Mucosa of stomach (tissue), 1 donor: ENCODE measurements at regions not wholly inside any gene's neighbourhood (a gene's known extent, or its start where the extent isn't known, plus 50 kb on each side); places are given as distances from the start of the nearest gene placed in this dataset.

ENCODE experiments used
- H3K27me3 ChIP-seq: one replicate; pipeline ENCODE4 v1.7.0; 2013; ENCODE audit warnings: mild to moderate bottlenecking, low read length; ENCODE audit not compliant: control insufficient read depth, insufficient read depth
- H3K36me3 ChIP-seq: one replicate; pipeline ENCODE4 v1.7.0; 2013; ENCODE audit warnings: low read length; ENCODE audit not compliant: control insufficient read depth, insufficient read depth
- H3K4me1 ChIP-seq: one replicate; pipeline ENCODE4 v1.7.0; 2013; ENCODE audit warnings: mild to moderate bottlenecking, low read length; ENCODE audit not compliant: control insufficient read depth, insufficient read depth
- H3K4me3 ChIP-seq: one replicate; pipeline ENCODE4 v1.7.0; 2013; ENCODE audit warnings: low read length
- H3K9ac ChIP-seq: one replicate; pipeline ENCODE4 v1.7.0; 2013; ENCODE audit warnings: mild to moderate bottlenecking, low read length, moderate library complexity
- H3K9me3 ChIP-seq: one replicate; pipeline ENCODE4 v1.7.0; 2013; ENCODE audit warnings: mild to moderate bottlenecking, low read length, moderate library complexity; ENCODE audit not compliant: control insufficient read depth
- donor health status: Pancreatic carcinoma.

DNA sequence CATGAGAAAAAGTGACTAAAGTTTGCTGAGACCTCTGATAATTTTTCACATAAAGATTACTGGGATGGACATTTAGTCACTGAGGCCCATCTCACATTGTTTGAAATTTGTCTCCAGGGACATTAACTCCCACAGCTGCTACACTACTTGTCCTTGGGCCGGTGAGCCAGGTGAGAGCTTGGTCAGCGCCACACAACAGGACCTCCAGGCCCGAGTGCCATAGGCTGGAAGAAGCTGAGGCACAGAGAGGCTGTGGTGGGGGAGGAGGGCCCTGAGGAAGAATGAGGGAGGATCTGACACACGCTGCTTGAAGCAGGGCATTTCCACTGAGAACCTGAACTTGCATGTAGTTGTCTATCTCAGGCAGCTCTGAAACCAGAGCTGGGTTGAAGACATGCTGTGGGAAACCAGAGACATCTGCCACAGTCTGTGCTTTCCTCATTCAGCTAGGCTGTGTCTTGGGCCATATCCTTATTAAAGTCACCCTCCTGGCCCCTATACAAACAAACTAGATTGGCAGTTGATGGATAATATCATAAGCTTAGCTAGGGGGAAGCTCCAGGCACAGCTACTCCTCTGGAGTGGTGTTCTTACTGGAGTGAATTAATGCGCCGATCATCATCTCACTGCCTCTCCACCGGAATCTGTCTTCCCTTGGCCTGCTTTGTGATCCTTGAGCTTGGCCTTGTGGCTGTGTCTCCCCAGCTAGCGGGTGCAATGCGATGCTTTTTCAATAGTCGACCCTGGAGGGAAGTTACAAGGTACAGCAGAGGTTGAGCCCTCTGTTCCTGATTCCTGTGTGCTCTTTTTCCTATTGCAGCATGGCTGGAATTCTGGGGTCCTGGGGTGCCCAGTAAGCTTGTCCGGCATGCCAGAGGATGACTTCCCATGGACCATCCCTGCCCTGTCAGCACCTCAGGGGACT lies 225.3 kb upstream of the B3GAT1 start:
- Histone ChIP-seq H3K27me3 (no peaks in the 10 kb centered on the region), H3K4me3 (no peak overlapping the region), H3K36me3 (no peaks in the 10 kb centered on the region), H3K9ac (no peak overlapping the region), H3K4me1 (peaks cover 17% of the 10 kb centered on the region), H3K9me3 (no peaks in the 10 kb centered on the region)

DNA sequence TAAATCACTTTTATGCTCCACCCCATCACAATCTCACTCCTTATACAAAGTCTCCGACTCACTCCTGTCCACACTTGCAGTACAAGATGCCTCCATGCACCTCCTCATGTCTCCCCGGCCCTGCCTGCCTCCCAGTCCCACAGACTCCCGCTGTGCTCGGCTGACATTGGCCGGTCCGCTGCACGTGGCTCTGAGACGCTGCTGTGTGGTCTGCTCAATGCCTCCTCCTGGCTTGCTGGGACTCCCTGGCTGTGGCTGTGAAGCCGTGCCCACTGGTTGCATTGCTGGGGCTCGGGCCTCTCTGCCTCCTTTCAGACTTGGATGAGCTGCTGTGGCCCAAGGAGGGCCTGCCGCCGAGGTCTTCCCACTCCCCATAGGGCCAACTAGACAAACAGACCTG lies 224.0 kb upstream of the B3GAT1 start:
- Histone ChIP-seq H3K27me3 (no peaks in the 10 kb centered on the region), H3K9me3 (no peaks in the 10 kb centered on the region), H3K4me1 (peaks cover 17% of the 10 kb centered on the region), H3K36me3 (no peaks in the 10 kb centered on the region), H3K4me3 (no peak overlapping the region), H3K9ac (no peak overlapping the region)

DNA sequence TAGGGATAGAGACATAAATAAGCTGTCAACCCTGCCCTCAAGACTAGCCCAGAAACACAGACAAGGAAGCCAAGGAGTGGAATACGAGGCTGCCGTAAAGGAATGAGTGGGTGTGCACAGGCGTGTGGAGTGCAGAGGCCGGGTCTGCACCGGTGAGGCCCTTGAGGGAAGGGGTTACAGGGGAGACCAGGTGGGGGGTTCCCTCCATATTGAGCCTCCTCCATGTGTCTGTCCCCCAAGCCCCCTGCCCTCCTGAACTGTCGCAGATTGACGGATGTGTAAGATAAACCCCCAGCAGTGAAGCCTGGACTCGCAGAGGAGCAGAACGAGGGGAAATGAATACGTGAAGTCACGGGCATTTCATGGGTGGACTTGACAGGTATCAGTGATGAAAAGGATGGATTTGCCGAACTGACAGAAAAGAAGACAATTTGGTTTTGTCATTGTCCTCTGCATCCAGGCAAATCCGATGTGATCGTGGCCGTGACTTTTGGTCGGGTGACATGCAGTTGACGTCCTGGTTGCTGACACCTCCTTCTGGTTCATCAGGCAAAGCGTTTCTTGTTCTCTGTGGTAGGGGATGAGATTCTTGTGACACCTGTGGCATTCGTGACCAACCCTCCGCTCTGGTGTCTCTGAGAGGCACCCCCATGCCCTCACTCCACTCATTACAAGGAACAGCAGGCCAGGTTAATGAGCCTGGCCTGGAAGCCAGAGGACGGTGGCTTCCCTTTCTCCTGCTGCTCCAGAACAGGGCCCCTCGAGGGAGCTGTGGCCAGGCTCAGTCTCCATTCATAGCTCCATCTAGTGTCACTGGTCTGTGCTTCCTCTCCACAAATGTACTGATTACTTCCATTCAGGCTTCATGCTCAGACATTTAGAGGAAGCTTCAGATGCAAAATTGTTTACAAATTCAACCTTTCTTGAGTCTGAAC lies 223.1 kb upstream of the B3GAT1 start:
- no peak overlapping the region for H3K4me3 ChIP-seq
- H3K4me1 ChIP-seq: peaks cover 12% of the 10 kb centered on the region
- H3K9ac ChIP-seq: no peak overlapping the region
- H3K27me3 ChIP-seq: no peaks in the 10 kb centered on the region
- H3K9me3 ChIP-seq: no peaks in the 10 kb centered on the region
- no peaks in the 10 kb centered on the region for H3K36me3 ChIP-seq

DNA sequence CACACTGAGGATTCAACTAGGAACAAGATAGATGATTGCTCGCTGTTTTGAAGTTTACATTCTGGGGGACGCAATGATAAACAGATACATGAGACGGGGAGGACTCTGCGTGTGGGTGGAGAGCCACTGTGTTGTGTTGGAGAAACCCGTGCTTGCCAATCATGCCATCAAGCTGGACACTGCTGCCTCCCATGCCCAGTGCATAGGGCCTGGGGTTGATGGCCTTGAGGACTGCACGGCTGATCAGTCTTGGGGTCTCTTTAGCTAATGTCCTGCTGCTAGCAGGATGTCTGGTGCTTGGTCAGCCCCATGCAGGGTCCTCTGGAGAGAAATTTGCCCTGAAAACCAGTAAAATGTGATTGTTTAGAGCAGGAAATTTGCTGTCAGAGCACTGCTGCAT lies 221.2 kb upstream of the B3GAT1 start:
- Histone ChIP-seq H3K4me1 (no peaks in the 10 kb centered on the region), H3K36me3 (no peaks in the 10 kb centered on the region), H3K9ac (no peak overlapping the region), H3K4me3 (no peak overlapping the region), H3K27me3 (no peaks in the 10 kb centered on the region), H3K9me3 (no peaks in the 10 kb centered on the region)

DNA sequence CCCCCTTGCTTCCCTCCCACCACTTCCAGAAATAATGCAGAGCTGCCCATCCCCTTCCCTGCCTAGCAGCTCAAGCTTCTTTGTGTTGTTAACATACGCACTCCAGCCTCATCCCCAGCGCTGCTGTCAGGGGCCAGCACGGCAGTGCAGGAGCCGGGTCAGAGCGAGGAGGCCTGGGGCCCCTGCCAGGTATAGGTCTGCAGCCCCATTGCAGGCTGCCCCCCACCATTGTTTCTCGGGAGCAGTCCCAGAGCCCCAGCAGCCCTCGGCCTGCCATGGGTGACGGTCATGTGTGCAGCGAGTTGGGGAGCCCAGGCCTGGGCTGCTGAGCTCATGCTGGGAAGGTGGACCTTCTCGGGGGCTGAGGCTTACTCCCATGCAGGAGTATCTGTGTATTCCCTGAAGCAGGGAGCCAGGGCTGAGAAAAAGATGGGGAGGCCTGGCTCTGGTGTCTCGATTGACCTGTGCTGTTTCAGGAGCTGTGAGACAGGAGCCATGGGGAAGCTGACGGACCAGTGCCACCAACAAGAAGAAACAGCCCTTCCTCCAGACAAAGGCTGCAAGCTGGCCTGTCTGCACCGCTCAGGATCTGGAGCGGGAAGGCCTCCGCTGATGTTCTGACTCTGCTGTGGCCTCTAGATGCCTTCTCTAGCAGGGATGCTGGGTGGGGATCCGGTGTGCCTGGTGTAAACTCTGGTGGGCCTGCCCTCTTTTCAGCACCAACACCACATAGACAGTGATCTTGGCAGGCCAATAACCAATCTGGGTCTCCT lies 220.5 kb upstream of the B3GAT1 start:
- H3K36me3 ChIP-seq: no peaks in the 10 kb centered on the region
- no peaks in the 10 kb centered on the region for H3K4me1 ChIP-seq
- H3K4me3 ChIP-seq: no peak overlapping the region
- H3K9me3 ChIP-seq: no peaks in the 10 kb centered on the region
- H3K27me3 ChIP-seq: no peaks in the 10 kb centered on the region
- no peak overlapping the region for H3K9ac ChIP-seq

- Histone ChIP-seq H3K9ac (no peak overlapping the region), H3K27me3 (no peaks in the 10 kb centered on the region), H3K4me1 (no peaks in the 10 kb centered on the region), H3K36me3 (no peaks in the 10 kb centered on the region), H3K4me3 (no peak overlapping the region), H3K9me3 (no peaks in the 10 kb centered on the region)
Observed at GRCh38 chr11:134630861-134631260, 218.8 kb upstream of the B3GAT1 start.

GRCh38 chr11:134628426-134628825 lies 216.4 kb upstream of the B3GAT1 start:
- H3K36me3 ChIP-seq: no peaks in the 10 kb centered on the region
- H3K4me1 ChIP-seq: no peaks in the 10 kb centered on the region
- no peak overlapping the region for H3K4me3 ChIP-seq
- no peaks in the 10 kb centered on the region for H3K9me3 ChIP-seq
- H3K27me3 ChIP-seq: no peaks in the 10 kb centered on the region
- H3K9ac ChIP-seq: no peak overlapping the region

DNA sequence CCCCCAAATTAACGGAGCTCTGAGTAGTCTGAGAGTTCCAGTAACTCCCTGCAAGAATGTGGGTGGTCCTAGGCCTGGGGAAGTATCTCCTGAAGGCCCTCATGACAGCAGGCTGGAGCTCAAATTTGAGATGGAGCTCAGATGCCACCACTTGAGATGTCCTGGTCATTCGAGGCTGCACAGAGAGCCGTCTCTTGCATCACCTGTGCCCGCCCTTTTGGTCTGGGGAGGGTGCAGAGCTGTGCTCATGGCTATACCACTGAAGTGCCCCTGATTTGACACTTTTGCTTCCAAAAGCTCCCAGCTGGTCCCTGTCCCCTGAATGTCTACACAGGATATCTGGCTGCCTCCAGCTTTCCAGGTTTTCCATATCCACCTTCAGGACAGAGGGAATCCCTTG lies 214.0 kb upstream of the B3GAT1 start:
- Histone ChIP-seq H3K36me3 (no peaks in the 10 kb centered on the region), H3K27me3 (no peaks in the 10 kb centered on the region)

DNA sequence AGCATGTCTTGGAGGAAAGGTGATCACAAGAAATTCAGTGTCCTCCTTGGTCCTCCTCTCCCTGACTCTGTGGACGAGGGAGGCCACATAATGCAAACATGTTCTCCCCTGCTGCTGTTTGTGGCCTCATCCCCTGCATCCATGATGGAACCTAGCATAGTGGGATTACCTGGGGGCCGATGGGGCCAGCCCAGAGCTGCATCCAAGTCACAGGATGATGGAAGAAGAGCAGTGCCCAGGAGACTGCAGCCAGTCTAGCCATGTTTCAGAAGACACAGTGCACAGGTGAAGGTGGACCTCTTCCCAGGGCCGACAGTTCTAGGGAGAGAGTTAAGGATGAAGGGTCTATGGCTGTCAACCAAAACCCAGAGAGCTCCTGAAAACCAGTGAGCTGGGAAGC lies 213.6 kb upstream of the B3GAT1 start:
- H3K9ac ChIP-seq: no peak overlapping the region
- H3K9me3 ChIP-seq: no peaks in the 10 kb centered on the region
- no peaks in the 10 kb centered on the region for H3K4me1 ChIP-seq
- H3K4me3 ChIP-seq: no peak overlapping the region
- no peaks in the 10 kb centered on the region for H3K27me3 ChIP-seq
- H3K36me3 ChIP-seq: no peaks in the 10 kb centered on the region

More for the DNA sequence above, 214.0 kb upstream of the B3GAT1 start:
- Histone ChIP-seq H3K4me1 (no peaks in the 10 kb centered on the region), H3K4me3 (no peak overlapping the region), H3K9me3 (no peaks in the 10 kb centered on the region), H3K9ac (no peak overlapping the region)

GRCh38 chr11:134625151-134625550 lies 213.1 kb upstream of the B3GAT1 start:
- Histone ChIP-seq H3K4me1 (no peaks in the 10 kb centered on the region), H3K4me3 (no peak overlapping the region), H3K9ac (no peak overlapping the region), H3K36me3 (no peaks in the 10 kb centered on the region), H3K9me3 (no peaks in the 10 kb centered on the region), H3K27me3 (no peaks in the 10 kb centered on the region)

GRCh38 chr11:134624166-134624920 lies 212.3 kb upstream of the B3GAT1 start:
- Histone ChIP-seq H3K36me3 (no peaks in the 10 kb centered on the region), H3K4me1 (no peaks in the 10 kb centered on the region), H3K27me3 (no peaks in the 10 kb centered on the region), H3K4me3 (no peak overlapping the region), H3K9ac (no peak overlapping the region), H3K9me3 (no peaks in the 10 kb centered on the region)
